HG02798 (cell line): ENCODE measurements at regions not wholly inside any gene's neighbourhood (a gene's known extent, or its start where the extent isn't known, plus 50 kb on each side); places are given as distances from the start of the nearest gene placed in this dataset.

Experiments
- ATAC-seq: cut with Tn5 transposase; IDR thresholded peaks from one replicate; pipeline ENCODE4 v1.9.1; 2021; ENCODE audit warnings: mild to moderate bottlenecking; ENCODE audit not compliant: unreplicated experiment, poor library complexity

- ATAC-seq = no peak
Observed at GRCh38 chr22:49267996-49268395, 559.7 kb downstream of the BRD1 start.

GRCh38 chr22:49266561-49267519 lies 560.8 kb downstream of the BRD1 start:
- ATAC-seq = no peak

GRCh38 chr22:49264696-49265095 lies 563.0 kb downstream of the BRD1 start:
- ATAC-seq = no peak

- no peak for ATAC-seq
Observed at GRCh38 chr22:49263101-49263500, 564.6 kb downstream of the BRD1 start.

GRCh38 chr22:49262167-49262566 lies 565.5 kb downstream of the BRD1 start:
- no peak for ATAC-seq

GRCh38 chr22:49261616-49262015 lies 566.1 kb downstream of the BRD1 start:
- ATAC-seq = no peak

- ATAC-seq = no peak
Observed at GRCh38 chr22:49260681-49261580, 566.7 kb downstream of the BRD1 start.

GRCh38 chr22:49259839-49260615 lies 567.6 kb downstream of the BRD1 start:
- ATAC-seq = no peak

GRCh38 chr22:49258107-49259010 lies 569.3 kb downstream of the BRD1 start:
- no peak for ATAC-seq

- no peak for ATAC-seq
Observed at GRCh38 chr22:49257551-49257961, 570.1 kb downstream of the BRD1 start.

- ATAC-seq = no peak
Observed at GRCh38 chr22:49255741-49256318, 571.8 kb downstream of the BRD1 start.

GRCh38 chr22:49255154-49255553 lies 572.5 kb downstream of the BRD1 start:
- ATAC-seq = no peak

GRCh38 chr22:49253656-49254055 lies 574.0 kb downstream of the BRD1 start:
- no peak for ATAC-seq

GRCh38 chr22:49251371-49251770 lies 576.3 kb downstream of the BRD1 start:
- ATAC-seq = no peak

- no peak for ATAC-seq
Observed at GRCh38 chr22:49247194-49247924, 580.3 kb downstream of the BRD1 start.

GRCh38 chr22:49244466-49245420 lies 582.9 kb downstream of the BRD1 start:
- no peak for ATAC-seq

GRCh38 chr22:49243965-49244364 lies 583.7 kb downstream of the BRD1 start:
- ATAC-seq = no peak
